PC-9 (cell line): ENCODE measurements at regions not wholly inside any gene's neighbourhood (a gene's known extent, or its start where the extent isn't known, plus 50 kb on each side); places are given as distances from the start of the nearest gene placed in this dataset.
"Not testable (repeated sequence)": the region's sequence is repeated elsewhere in the genome, so short reads cannot be mapped to it uniquely, and the experiment has no call there.

Experiments used
- BruUV-seq: library from RNA; stranded (reverse); fragments of 400-500 nt; replicated peaks from 2 replicates; lab custom pipeline; 2021; lab: Mats Ljungman, UMichigan
- CTCF ChIA-PET: fragments of 300-600 bp; sonication (Branson Sonifier 250); formaldehyde crosslinking; loops from one replicate; lab custom pipeline; 2022; ENCODE audit warnings: antibody characterized with exemption; lab: Charles Lee
- POLR2A ChIA-PET: fragments of 300-600 bp; sonication (Branson Sonifier 250); formaldehyde crosslinking; loops from one replicate; lab custom pipeline; 2022; ENCODE audit warnings: antibody characterized with exemption; ENCODE audit not compliant: unreplicated experiment; lab: Charles Lee
- DNase-seq, 2 experiments: peaks; one replicate each; pipeline versions ENCODE4 v3.0.0 to v3.0.0-alpha.2; 2015 to 2022; ENCODE audit warnings: mixed read lengths in 1 of 2
- H2AFZ ChIP-seq: fragments of 200-600 bp; sonication (generic); 2 replicates; pipeline ENCODE4 v1.8.1; 2017; ENCODE audit warnings: antibody characterized with exemption
- H3F3A ChIP-seq: fragments of 200-600 bp; sonication (generic); 2 replicates; pipeline ENCODE4 v1.8.1; 2017; ENCODE audit warnings: antibody characterized with exemption, mild to moderate bottlenecking, low read depth; ENCODE audit not compliant: insufficient read depth
- H3K27ac ChIP-seq: fragments of 200-600 bp; sonication (generic); 2 replicates; pipeline ENCODE4 v1.6.1; 2016; ENCODE audit warnings: mixed run types
- H3K27me3 ChIP-seq: fragments of 200-600 bp; sonication (generic); 2 replicates; pipeline ENCODE4 v1.6.1; 2016; ENCODE audit warnings: low read depth, mixed run types; ENCODE audit not compliant: insufficient read depth
- H3K36me3 ChIP-seq: fragments of 200-600 bp; sonication (generic); 2 replicates; pipeline ENCODE4 v1.6.1; 2016; ENCODE audit warnings: low read depth, mixed run types
- H3K4me1 ChIP-seq: fragments of 200-600 bp; sonication (generic); replicated peaks from 2 replicates; pipeline ENCODE4 v1.6.1; 2016; ENCODE audit warnings: mixed run types; ENCODE audit not compliant: insufficient read depth
- H3K4me2 ChIP-seq: fragments of 200-600 bp; sonication (generic); 2 replicates; pipeline ENCODE4 v1.6.1; 2017; ENCODE audit warnings: mixed run types
- H3K4me3 ChIP-seq: fragments of 200-600 bp; sonication (generic); 2 replicates; pipeline ENCODE4 v1.6.1; 2016; ENCODE audit warnings: mixed run types
- H3K79me2 ChIP-seq: fragments of 200-600 bp; sonication (generic); 2 replicates; pipeline ENCODE4 v1.6.1; 2017; ENCODE audit warnings: low read depth, mixed run types
- H3K9me2 ChIP-seq: fragments of 200-600 bp; sonication (generic); 2 replicates; pipeline ENCODE4 v1.8.1; 2017; ENCODE audit warnings: mild to moderate bottlenecking; ENCODE audit not compliant: insufficient read depth
- H3K9me3 ChIP-seq: fragments of 200-600 bp; sonication (generic); 2 replicates; pipeline ENCODE4 v1.8.1; 2016; ENCODE audit warnings: low read depth; ENCODE audit not compliant: insufficient read depth
- H4K20me1 ChIP-seq: fragments of 200-600 bp; sonication (generic); 2 replicates; pipeline ENCODE4 v1.8.1; 2017; ENCODE audit not compliant: insufficient read depth
- CTCF ChIP-seq: fragments of 200-600 bp; sonication (generic); conservative IDR thresholded peaks from 2 replicates; pipeline ENCODE4 v1.6.1; 2017; ENCODE audit warnings: mixed run types, antibody characterized with exemption, mild to moderate bottlenecking, moderate library complexity
- EZH2 ChIP-seq: fragments of 200-600 bp; sonication (generic); IDR thresholded peaks from 2 replicates; pipeline ENCODE4 v1.8.0; 2017; ENCODE audit warnings: antibody characterized with exemption, low read depth
- intact Hi-C: fragments of 100-400 bp; cut with micrococcal nuclease; formaldehyde crosslinking; loops from one replicate; pipeline ENCODE4 v1.10.0; 2022; ENCODE audit not compliant: unreplicated experiment

- BruUV-seq, result no TSS peak
- Histone ChIP-seq H3K4me3 (no peak overlapping the region), H3K27ac (no peak overlapping the region), H3K9me3 (no peaks in the 10 kb centered on the region), H3F3A (no peaks in the 10 kb centered on the region), H2AFZ (no peak overlapping the region), H3K4me1 (no peaks in the 10 kb centered on the region), H3K36me3 (no peaks in the 10 kb centered on the region), H3K27me3 (no peaks in the 10 kb centered on the region; the same call in 1 of the 2 replicates), H3K79me2 (no peaks in the 10 kb centered on the region), H3K4me2 (no peak overlapping the region), H4K20me1 (no peaks in the 10 kb centered on the region), H3K9me2 (no peaks in the 10 kb centered on the region)
- POLR2A ChIA-PET, result no interaction called here
- intact Hi-C loops, result no loop called here
- CTCF ChIA-PET, result no interaction called here
- no peak for TF ChIP-seq EZH2
- no peak for TF ChIP-seq CTCF
- DNase-seq, result no peak
Observed at GRCh38 chr9:119877306-119877705, 508.1 kb upstream of the BRINP1 start.

- Histone ChIP-seq H3K4me1 (no peaks in the 10 kb centered on the region), H4K20me1 (no peaks in the 10 kb centered on the region), H3F3A (no peaks in the 10 kb centered on the region), H3K27me3 (peaks cover 7% of the 10 kb centered on the region; the same call in 1 of the 2 replicates), H3K36me3 (no peaks in the 10 kb centered on the region), H3K4me2 (no peak overlapping the region), H3K27ac (no peak overlapping the region), H3K9me3 (no peaks in the 10 kb centered on the region), H3K79me2 (no peaks in the 10 kb centered on the region), H3K4me3 (no peak overlapping the region), H2AFZ (no peak overlapping the region), H3K9me2 (no peaks in the 10 kb centered on the region)
- POLR2A ChIA-PET, result no interaction called here
- TF ChIP-seq EZH2 (no peak), CTCF (no peak)
- DNase-seq, result no peak
- CTCF ChIA-PET, result no interaction called here
- no TSS peak for BruUV-seq
- intact Hi-C loops, result no loop called here
Observed at GRCh38 chr9:119873877-119874276, 504.6 kb upstream of the BRINP1 start.

- H3K27me3 ChIP-seq, result peaks cover 11% of the 10 kb centered on the region; the same call in 1 of the 2 replicates
- intact Hi-C loops, H3K9me3 ChIP-seq, H2AFZ ChIP-seq, CTCF ChIA-PET, H3F3A ChIP-seq, H3K4me1 ChIP-seq, H4K20me1 ChIP-seq, POLR2A ChIA-PET, H3K79me2 ChIP-seq, BruUV-seq, H3K4me2 ChIP-seq, DNase-seq, H3K27ac ChIP-seq, H3K9me2 ChIP-seq, H3K4me3 ChIP-seq, H3K36me3 ChIP-seq: not testable (repeated sequence)
Observed at GRCh38 chr9:119870251-119870650, 501.0 kb upstream of the BRINP1 start.

- POLR2A ChIA-PET, result no interaction called here
- CTCF ChIA-PET, result no interaction called here
Observed at GRCh38 chr9:119868694-119869093, 499.5 kb upstream of the BRINP1 start.

More at GRCh38 chr9:119868694-119869093, 499.5 kb upstream of the BRINP1 start:
- no peak for DNase-seq
- Histone ChIP-seq H3K9me2 (no peaks in the 10 kb centered on the region), H3K27ac (no peak overlapping the region), H3K4me3 (no peak overlapping the region), H4K20me1 (no peaks in the 10 kb centered on the region), H3K4me2 (no peak overlapping the region), H3K36me3 (no peaks in the 10 kb centered on the region), H3K9me3 (no peaks in the 10 kb centered on the region), H3F3A (no peaks in the 10 kb centered on the region), H3K4me1 (no peaks in the 10 kb centered on the region), H2AFZ (no peak overlapping the region), H3K79me2 (no peaks in the 10 kb centered on the region), H3K27me3 (peaks cover 11% of the 10 kb centered on the region; the same call in 1 of the 2 replicates)
- intact Hi-C loops, result no loop called here
- TF ChIP-seq CTCF, result no peak
- BruUV-seq, result no TSS peak
